GM23248 (cell line): ENCODE measurements at regions not wholly inside any gene's neighbourhood (a gene's known extent, or its start where the extent isn't known, plus 50 kb on each side); places are given as distances from the start of the nearest gene placed in this dataset.

Source experiments
- DNase-seq: peaks from one replicate; pipeline ENCODE4 v3.0.0-alpha.2; 2015
- H2AFZ ChIP-seq: fragments of 200-600 bp; sonication (generic); 2 replicates; pipeline ENCODE4 v1.6.1; 2016; ENCODE audit warnings: antibody characterized with exemption
- H3F3A ChIP-seq: fragments of 200-600 bp; sonication (generic); 2 replicates; pipeline ENCODE4 v1.6.1; 2016; ENCODE audit warnings: mild to moderate bottlenecking, antibody characterized with exemption, mixed run types; ENCODE audit not compliant: insufficient read depth
- H3K27ac ChIP-seq: fragments of 200-600 bp; sonication (generic); 2 replicates; pipeline ENCODE4 v1.5.1; 2016; ENCODE audit warnings: mild to moderate bottlenecking
- H3K27me3 ChIP-seq: fragments of 200-600 bp; sonication (generic); replicated peaks from 2 replicates; pipeline ENCODE4 v1.6.1; 2016; ENCODE audit warnings: mild to moderate bottlenecking; ENCODE audit not compliant: insufficient read depth
- H3K36me3 ChIP-seq: fragments of 200-600 bp; sonication (generic); 2 replicates; pipeline ENCODE4 v1.6.1; 2016; ENCODE audit warnings: low read depth, mild to moderate bottlenecking
- H3K4me1 ChIP-seq: fragments of 200-600 bp; sonication (generic); 2 replicates; pipeline ENCODE4 v1.6.1; 2016; ENCODE audit warnings: mild to moderate bottlenecking; ENCODE audit not compliant: insufficient read depth
- H3K4me2 ChIP-seq: fragments of 200-600 bp; sonication (generic); one replicate; pipeline ENCODE4 v1.6.1; 2016; ENCODE audit warnings: mild to moderate bottlenecking; ENCODE audit not compliant: unreplicated experiment
- H3K4me3 ChIP-seq: fragments of 200-600 bp; sonication (generic); 2 replicates; pipeline ENCODE4 v1.5.1; 2016; ENCODE audit warnings: mild to moderate bottlenecking
- H3K79me2 ChIP-seq: fragments of 200-600 bp; sonication (generic); 2 replicates; pipeline ENCODE4 v1.6.1; 2016; ENCODE audit warnings: mild to moderate bottlenecking; ENCODE audit not compliant: insufficient read depth
- H3K9ac ChIP-seq: fragments of 200-600 bp; sonication (generic); 2 replicates; pipeline ENCODE4 v1.6.1; 2016; ENCODE audit warnings: mild to moderate bottlenecking
- H3K9me2 ChIP-seq: fragments of 200-600 bp; sonication (generic); 2 replicates; pipeline ENCODE4 v1.6.1; 2016; ENCODE audit warnings: mixed run types, mild to moderate bottlenecking, moderate library complexity; ENCODE audit not compliant: insufficient read depth
- H3K9me3 ChIP-seq: fragments of 200-600 bp; sonication (generic); one replicate; pipeline ENCODE4 v1.6.1; 2017; ENCODE audit warnings: low read depth
- H4K20me1 ChIP-seq: fragments of 200-600 bp; sonication (generic); 2 replicates; pipeline ENCODE4 v1.6.0; 2016; ENCODE audit not compliant: insufficient read depth
- EZH2 ChIP-seq: fragments of 200-600 bp; sonication (generic); IDR thresholded peaks from 2 replicates; pipeline ENCODE4 v1.6.1; 2018; ENCODE audit warnings: antibody characterized with exemption, mild to moderate bottlenecking; ENCODE audit not compliant: insufficient read depth, poor library complexity, severe bottlenecking
- EZH2phosphoT487 ChIP-seq: fragments of 200-600 bp; sonication (generic); IDR thresholded peaks from 2 replicates; pipeline ENCODE4 v1.6.1; 2018; ENCODE audit warnings: antibody characterized with exemption, moderate library complexity, mild to moderate bottlenecking, low read depth; ENCODE audit not compliant: insufficient read depth
- WGBS, 2 experiments: methylation state at CpG; one replicate each; pipeline ENCODE4 v1.1.6; 2015 to 2017; ENCODE audit warnings: low lambda C conversion rate in 2 of 2, low coverage in 1 of 2; ENCODE audit errors: missing lambda C conversion rate in 2 of 2; 5-methylcytosine and 5-hydroxymethylcytosine counted together
- in situ Hi-C: fragments of 300-500 bp; cut with MboI; formaldehyde crosslinking; loops from 2 replicates; pipeline ENCODE4 v1.15.0; 2020

DNA sequence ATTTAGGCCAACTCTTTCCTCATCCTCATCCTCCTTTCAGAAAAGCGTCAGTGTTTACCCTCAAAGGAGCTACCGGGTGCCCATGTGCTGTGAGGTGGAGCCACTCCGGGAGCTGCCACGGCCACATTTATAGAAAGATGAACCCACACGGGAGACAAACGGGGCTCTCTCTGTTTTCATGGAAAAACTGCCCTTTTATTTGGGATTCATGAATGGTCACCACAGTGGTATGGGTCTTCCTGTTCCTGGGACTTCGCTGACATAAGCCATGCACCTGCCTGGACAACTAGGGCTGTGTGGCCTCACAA, 224.2 kb downstream of the ZIC5 start:
- no peak for DNase-seq
- no peak overlapping the region for H3K9ac ChIP-seq
- in situ Hi-C loops: no loop called here
- H3K79me2 ChIP-seq: no peaks in the 10 kb centered on the region
- no peak overlapping the region for H3K4me3 ChIP-seq
- no peaks in the 10 kb centered on the region for H3F3A ChIP-seq
- H3K36me3 ChIP-seq: no peaks in the 10 kb centered on the region
- 49 to 51% methylated on average over 7 of the region's 7 CpGs for WGBS, 2 experiments
- no peak overlapping the region for H2AFZ ChIP-seq
- no peak overlapping the region for H3K4me2 ChIP-seq
- TF ChIP-seq EZH2 (no peak), EZH2phosphoT487 (no peak)
- no peaks in the 10 kb centered on the region for H3K4me1 ChIP-seq
- no peak overlapping the region for H3K27ac ChIP-seq
- peaks cover 11% of the 10 kb centered on the region for H3K27me3 ChIP-seq
- no peaks in the 10 kb centered on the region for H4K20me1 ChIP-seq
- H3K9me2 ChIP-seq: no peaks in the 10 kb centered on the region
- H3K9me3 ChIP-seq: no peaks in the 10 kb centered on the region

- Histone ChIP-seq H3K27ac (no peak overlapping the region), H3K36me3 (no peaks in the 10 kb centered on the region), H3F3A (no peaks in the 10 kb centered on the region), H3K79me2 (no peaks in the 10 kb centered on the region), H3K4me1 (no peaks in the 10 kb centered on the region), H4K20me1 (no peaks in the 10 kb centered on the region), H3K4me3 (no peak overlapping the region), H3K27me3 (peaks cover 17% of the 10 kb centered on the region), H3K9me2 (no peaks in the 10 kb centered on the region), H3K9me3 (no peaks in the 10 kb centered on the region), H3K9ac (no peak overlapping the region), H2AFZ (no peak overlapping the region), H3K4me2 (no peak overlapping the region)
- 59 to 70% methylated on average over 10 to 14 of the region's 14 CpGs for WGBS, 2 experiments
- in situ Hi-C loops: no loop called here
- DNase-seq: no peak
- TF ChIP-seq EZH2 (no peak), EZH2phosphoT487 (no peak)
Measured at GRCh38 chr13:99746637-99747402, 224.7 kb downstream of the ZIC5 start.

- peaks cover 29% of the 10 kb centered on the region for H3K27me3 ChIP-seq
- 82 to 84% methylated on average over 4 of the region's 4 CpGs for WGBS, 2 experiments
Measured at GRCh38 chr13:99743094-99743493, 228.5 kb downstream of the ZIC5 start.

GRCh38 chr13:99741960-99742359, 229.6 kb downstream of the ZIC5 start:
- H3K36me3 ChIP-seq: no peaks in the 10 kb centered on the region
- no peak for TF ChIP-seq EZH2phosphoT487
- no peak for TF ChIP-seq EZH2
- H3K79me2 ChIP-seq: no peaks in the 10 kb centered on the region
- H3K27ac ChIP-seq: no peak overlapping the region
- H3F3A ChIP-seq: no peaks in the 10 kb centered on the region
- H2AFZ ChIP-seq: no peak overlapping the region
- H3K9me2 ChIP-seq: no peaks in the 10 kb centered on the region
- H3K9me3 ChIP-seq: no peaks in the 10 kb centered on the region
- H3K27me3 ChIP-seq: peaks cover 29% of the 10 kb centered on the region
- no peak overlapping the region for H3K9ac ChIP-seq
- in situ Hi-C loops: no loop called here
- DNase-seq: no peak
- no peak overlapping the region for H3K4me2 ChIP-seq
- no peaks in the 10 kb centered on the region for H3K4me1 ChIP-seq
- no peaks in the 10 kb centered on the region for H4K20me1 ChIP-seq
- H3K4me3 ChIP-seq: no peak overlapping the region
- 7% methylated on average over 6 of the region's 6 CpGs for WGBS, 2 experiments

More at GRCh38 chr13:99743094-99743493, 228.5 kb downstream of the ZIC5 start:
- Histone ChIP-seq H2AFZ (no peak overlapping the region), H3K9me3 (no peaks in the 10 kb centered on the region), H3K4me1 (no peaks in the 10 kb centered on the region), H3K4me3 (no peak overlapping the region), H3K4me2 (no peak overlapping the region), H3K9ac (no peak overlapping the region), H3K27ac (no peak overlapping the region), H3F3A (no peaks in the 10 kb centered on the region), H3K36me3 (no peaks in the 10 kb centered on the region), H3K9me2 (no peaks in the 10 kb centered on the region), H4K20me1 (no peaks in the 10 kb centered on the region), H3K79me2 (no peaks in the 10 kb centered on the region)
- no peak for DNase-seq
- in situ Hi-C loops: no loop called here
- TF ChIP-seq EZH2phosphoT487: no peak
- no peak for TF ChIP-seq EZH2
